Peyer's patch (tissue), 4 donors: ENCODE measurements at regions not wholly inside any gene's neighbourhood (a gene's known extent, or its start where the extent isn't known, plus 50 kb on each side); places are given as distances from the start of the nearest gene placed in this dataset.

ENCODE experiments used
- DNase-seq, 3 donors: peaks; one replicate each; pipeline ENCODE4 v3.0.0-alpha.2; 2017 to 2019
- H3K27ac ChIP-seq, 4 donors: fragments of 200-600 bp; sonication (generic); one replicate each; pipeline ENCODE4 v1.5.1; 2016 to 2019
- H3K27me3 ChIP-seq, 2 donors: fragments of 200-600 bp; sonication (generic); one replicate each; pipeline ENCODE4 v1.5.1; 2019
- H3K36me3 ChIP-seq, 3 donors: fragments of 200-600 bp; sonication (generic); one replicate each; pipeline ENCODE4 v1.5.1; 2016 to 2019
- H3K4me1 ChIP-seq, 4 donors: fragments of 200-600 bp; sonication (generic); one replicate each; pipeline ENCODE4 v1.5.1; 2016 to 2019
- H3K4me3 ChIP-seq, 4 donors: fragments of 200-600 bp; sonication (generic); 1 replicate in 3 of 4; 2 replicates in 1 of 4; pipeline ENCODE4 v1.5.1; 2016 to 2019; ENCODE audit warnings: mild to moderate bottlenecking in 1 of 4
- H3K9me3 ChIP-seq, 4 donors: fragments of 200-600 bp; sonication (generic); one replicate each; pipeline ENCODE4 v1.5.1; 2016 to 2019; ENCODE audit warnings: mild to moderate bottlenecking in 1 of 4
- CTCF ChIP-seq, 6 experiments: fragments of 450-650 bp in 4 of 6; fragments of 200-600 bp in 2 of 6; sonication (generic) in 1 of 6; IDR thresholded peaks; one replicate each; pipeline ENCODE4 v1.5.1; 2017 to 2019; ENCODE audit warnings: antibody characterized with exemption in 6 of 6, mild to moderate bottlenecking in 3 of 6, moderate library complexity in 1 of 6
- POLR2A ChIP-seq, 2 donors: fragments of 450-650 bp; IDR thresholded peaks; one replicate each; pipeline ENCODE4 v1.5.1; 2017; ENCODE audit warnings: antibody characterized with exemption in 2 of 2, mild to moderate bottlenecking in 2 of 2, moderate library complexity in 2 of 2

GRCh38 chr15:75129788-75130187, 71.9 kb upstream of the C15orf39 start:
- DNase-seq: peak in 1 of 3 donors; percentile 34
- Histone ChIP-seq H3K27ac (no peak overlapping the region), H3K4me1 (peaks cover 0 to 5% (median 0%) of the 10 kb centered on the region in 4 donors), H3K4me3 (no peak overlapping the region), H3K9me3 (no peaks in the 10 kb centered on the region), H3K36me3 (no peaks in the 10 kb centered on the region), H3K27me3 (no peaks in the 10 kb centered on the region)
- no peak for TF ChIP-seq CTCF (IDR thresholded peaks at IDR 0.05)

- H3K9me3 ChIP-seq: no peaks in the 10 kb centered on the region
- no peak for DNase-seq
- H3K36me3 ChIP-seq: no peaks in the 10 kb centered on the region
- H3K4me3 ChIP-seq: no peak overlapping the region
- peak overlapping the region in 2 of 4 donors; percentile 11 to 34 for H3K27ac ChIP-seq
- H3K27me3 ChIP-seq: no peaks in the 10 kb centered on the region
- TF ChIP-seq CTCF (IDR thresholded peaks at IDR 0.05) (no peak), POLR2A (IDR thresholded peaks at IDR 0.05) (no peak)
- peaks cover 0 to 5% (median 0%) of the 10 kb centered on the region in 4 donors for H3K4me1 ChIP-seq
Observed at GRCh38 chr15:75131269-75131643, 70.4 kb upstream of the C15orf39 start.

GRCh38 chr15:75134748-75135147, 66.9 kb upstream of the C15orf39 start:
- H3K36me3 ChIP-seq: no peaks in the 10 kb centered on the region
- no peak for TF ChIP-seq CTCF (IDR thresholded peaks at IDR 0.05)
- no peak for TF ChIP-seq POLR2A (IDR thresholded peaks at IDR 0.05)
- H3K9me3 ChIP-seq: no peaks in the 10 kb centered on the region
- peaks cover 0 to 5% (median 0%) of the 10 kb centered on the region in 4 donors for H3K4me1 ChIP-seq
- no peak for DNase-seq
- H3K4me3 ChIP-seq: no peak overlapping the region
- no peaks in the 10 kb centered on the region for H3K27me3 ChIP-seq
- H3K27ac ChIP-seq: no peak overlapping the region

- TF ChIP-seq POLR2A (IDR thresholded peaks at IDR 0.05): no peak
- TF ChIP-seq CTCF (IDR thresholded peaks at IDR 0.05): no peak
Observed at GRCh38 chr15:75136118-75136517, 65.6 kb upstream of the C15orf39 start.

DNA sequence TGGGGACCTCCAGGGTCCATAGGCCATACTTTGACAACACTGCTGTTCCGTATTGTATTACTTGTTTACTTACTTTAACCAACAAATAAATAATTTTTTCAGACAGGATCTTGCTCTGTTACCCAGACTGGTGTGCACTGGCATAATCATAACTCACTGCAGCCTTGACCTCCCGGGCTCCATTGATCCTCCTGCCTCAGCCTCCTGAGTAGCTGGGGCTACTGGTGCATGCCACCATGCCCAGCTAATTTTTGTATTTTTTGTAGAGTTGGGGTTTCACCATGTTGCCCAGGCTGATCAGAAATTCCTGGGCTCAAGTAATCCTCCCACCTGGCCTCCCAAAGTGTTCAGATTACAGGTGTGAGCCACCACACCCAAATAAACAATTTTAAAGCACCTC, 64.9 kb upstream of the C15orf39 start:
- H3K4me1 ChIP-seq: no peaks in the 10 kb centered on the region
- H3K27me3 ChIP-seq: no peaks in the 10 kb centered on the region
- H3K4me3 ChIP-seq: no peak overlapping the region
- no peaks in the 10 kb centered on the region for H3K36me3 ChIP-seq
- peak in 1 of 3 donors; percentile 17 for DNase-seq
- no peaks in the 10 kb centered on the region for H3K9me3 ChIP-seq
- no peak for TF ChIP-seq CTCF (IDR thresholded peaks at IDR 0.05)
- TF ChIP-seq POLR2A (IDR thresholded peaks at IDR 0.05): no peak
- H3K27ac ChIP-seq: no peak overlapping the region

More at GRCh38 chr15:75136118-75136517, 65.6 kb upstream of the C15orf39 start:
- Histone ChIP-seq H3K4me3 (no peak overlapping the region), H3K4me1 (peaks cover 0 to 5% (median 0%) of the 10 kb centered on the region in 4 donors), H3K27ac (no peak overlapping the region), H3K27me3 (no peaks in the 10 kb centered on the region), H3K9me3 (no peaks in the 10 kb centered on the region), H3K36me3 (no peaks in the 10 kb centered on the region)
- DNase-seq: no peak
